Neural crest cell (in vitro differentiated cells): ENCODE measurements at regions not wholly inside any gene's neighbourhood (a gene's known extent, or its start where the extent isn't known, plus 50 kb on each side); places are given as distances from the start of the nearest gene placed in this dataset.

ENCODE experiments used
- DNase-seq: peaks from one replicate; pipeline ENCODE4 v3.0.0; 2021; ENCODE audit warnings: low read depth, mixed read lengths, low spot score
- H3K27ac Mint-ChIP-seq: one replicate; pipeline ENCODE4 v1.8.0; 2021; ENCODE audit warnings: mild to moderate bottlenecking, mixed read lengths; ENCODE audit not compliant: unreplicated experiment
- H3K27me3 Mint-ChIP-seq: 2 replicates; pipeline ENCODE4 v1.8.0; 2021; ENCODE audit warnings: low read depth, mild to moderate bottlenecking, mixed read lengths
- H3K36me3 Mint-ChIP-seq: 2 replicates; pipeline ENCODE4 v1.8.0; 2021; ENCODE audit warnings: low read depth, mild to moderate bottlenecking, mixed read lengths
- H3K4me1 Mint-ChIP-seq: 2 replicates; pipeline ENCODE4 v1.8.0; 2021; ENCODE audit warnings: mixed read lengths
- H3K4me3 Mint-ChIP-seq: one replicate; pipeline ENCODE4 v1.8.0; 2021; ENCODE audit warnings: mild to moderate bottlenecking, mixed read lengths
- H3K9me3 Mint-ChIP-seq: 2 replicates; pipeline ENCODE4 v1.8.0; 2021; ENCODE audit warnings: mixed read lengths
- TF ChIP-seq, protein P1 (sequence below): fragments of 200-600 bp; sonication (generic); conservative IDR thresholded peaks from 2 replicates; pipeline ENCODE4 v1.5.0; 2021; ENCODE audit warnings: antibody characterized with exemption, mild to moderate bottlenecking

DNA sequence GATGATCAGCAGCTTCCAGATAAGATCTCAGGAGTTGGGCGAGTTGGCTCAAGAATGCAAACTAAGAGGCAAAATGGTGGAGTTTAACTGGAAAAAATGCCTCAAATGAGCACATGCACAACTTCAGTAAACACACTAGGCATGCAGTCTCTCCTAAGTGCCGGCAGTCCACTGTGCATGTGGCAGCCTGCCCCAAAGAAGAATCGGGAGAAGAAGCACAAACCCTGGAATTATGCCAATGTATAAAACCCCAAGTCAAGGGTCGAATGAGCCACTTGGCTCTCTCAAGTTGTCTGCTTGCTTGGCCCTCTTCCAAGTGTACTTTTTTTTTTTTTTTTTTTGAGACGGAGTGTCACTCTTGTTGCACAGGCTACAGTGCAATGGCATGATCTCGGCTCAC lies 53.3 kb upstream of the SLITRK1 start:
- no peak overlapping the region for H3K4me3 Mint-ChIP-seq
- H3K9me3 Mint-ChIP-seq, result no peaks in the 10 kb centered on the region
- H3K36me3 Mint-ChIP-seq, result no peaks in the 10 kb centered on the region
- no peak for DNase-seq
- TF ChIP-seq, protein P1, sequence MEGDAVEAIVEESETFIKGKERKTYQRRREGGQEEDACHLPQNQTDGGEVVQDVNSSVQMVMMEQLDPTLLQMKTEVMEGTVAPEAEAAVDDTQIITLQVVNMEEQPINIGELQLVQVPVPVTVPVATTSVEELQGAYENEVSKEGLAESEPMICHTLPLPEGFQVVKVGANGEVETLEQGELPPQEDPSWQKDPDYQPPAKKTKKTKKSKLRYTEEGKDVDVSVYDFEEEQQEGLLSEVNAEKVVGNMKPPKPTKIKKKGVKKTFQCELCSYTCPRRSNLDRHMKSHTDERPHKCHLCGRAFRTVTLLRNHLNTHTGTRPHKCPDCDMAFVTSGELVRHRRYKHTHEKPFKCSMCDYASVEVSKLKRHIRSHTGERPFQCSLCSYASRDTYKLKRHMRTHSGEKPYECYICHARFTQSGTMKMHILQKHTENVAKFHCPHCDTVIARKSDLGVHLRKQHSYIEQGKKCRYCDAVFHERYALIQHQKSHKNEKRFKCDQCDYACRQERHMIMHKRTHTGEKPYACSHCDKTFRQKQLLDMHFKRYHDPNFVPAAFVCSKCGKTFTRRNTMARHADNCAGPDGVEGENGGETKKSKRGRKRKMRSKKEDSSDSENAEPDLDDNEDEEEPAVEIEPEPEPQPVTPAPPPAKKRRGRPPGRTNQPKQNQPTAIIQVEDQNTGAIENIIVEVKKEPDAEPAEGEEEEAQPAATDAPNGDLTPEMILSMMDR, result no peak
- H3K27ac Mint-ChIP-seq, result no peak overlapping the region
- H3K27me3 Mint-ChIP-seq, result no peaks in the 10 kb centered on the region
- no peaks in the 10 kb centered on the region for H3K4me1 Mint-ChIP-seq
